ENCODE measurements at regions not wholly inside any gene's neighbourhood (a gene's known extent, or its start where the extent isn't known, plus 50 kb on each side); places are given as distances from the start of the nearest gene placed in this dataset.

- WGBS, 2 experiments (ENCODE audit: extremely low coverage in 2 of 2, insufficient read length in 1 of 2) = no CpG with 5 or more reads among the region's 10 CpGs
- no peak overlapping the region for H3K4me3 ChIP-seq (ENCODE audit: insufficient read depth, low read depth, low read length)
- no peak overlapping the region for H3K23ac ChIP-seq (ENCODE audit: low read depth, low read length)
- dilution Hi-C loops (cut with HindIII; ENCODE audit: low sequenced_read_pairs, unreplicated experiment) (no loop called here), in situ Hi-C loops (cut with MboI; ENCODE audit: low sequenced_read_pairs) (no loop called here), intact Hi-C loops (cut with micrococcal nuclease) (no loop called here)
- DNase-seq = no peak
- H2BK5ac ChIP-seq (ENCODE audit: low read depth, low read length, poor library complexity, severe bottlenecking) = no peak overlapping the region
- H2AFZ ChIP-seq (replicated peaks; ENCODE audit: low read length, poor library complexity) = no peak overlapping the region
- H3K36me3 ChIP-seq (ENCODE audit: control insufficient read depth, insufficient read depth, low read length) = no peaks in the 10 kb centered on the region
- no peak overlapping the region for H3K56ac ChIP-seq (ENCODE audit: extremely low read depth, insufficient read depth, low read length)
- H3K9me3 ChIP-seq (ENCODE audit: control insufficient read depth, insufficient read depth, low read length) = no peaks in the 10 kb centered on the region; the same call in 1 of the 2 replicates
- BruUV-seq (replicated peaks) = no TSS peak
- H4K91ac ChIP-seq (ENCODE audit: insufficient read depth, low read depth, low read length) = no peak overlapping the region
- H3K4ac ChIP-seq (ENCODE audit: low read depth, low read length) = no peak overlapping the region
- H2BK15ac ChIP-seq (ENCODE audit: low read depth, low read length) = no peak overlapping the region
- no peaks in the 10 kb centered on the region for H3K27me3 ChIP-seq (ENCODE audit: control insufficient read depth, insufficient read depth, low read length)
- H3K9me1 ChIP-seq (ENCODE audit: insufficient read depth, low read length) = no peaks in the 10 kb centered on the region
- CTCF ChIA-PET = no interaction called here
- H4K20me1 ChIP-seq (ENCODE audit: insufficient read depth, low read length) = no peaks in the 10 kb centered on the region
- no peak overlapping the region for H3K27ac ChIP-seq (ENCODE audit: insufficient read depth, low read length)
- H4K8ac ChIP-seq (ENCODE audit: low read depth in 2 of 2, low read length in 2 of 2) = no peak overlapping the region
- no peaks in the 10 kb centered on the region for H3K79me1 ChIP-seq (ENCODE audit: low read depth in 1 of 2, low read length in 2 of 2)
- no peak overlapping the region for H2BK20ac ChIP-seq (ENCODE audit: low read depth, low read length)
- H3K4me2 ChIP-seq (ENCODE audit: low read depth, low read length) = no peak overlapping the region
- H2AK5ac ChIP-seq (ENCODE audit: low read depth, low read length) = no peak overlapping the region
- no peaks in the 10 kb centered on the region for H3K4me1 ChIP-seq (ENCODE audit: control insufficient read depth, insufficient read depth, low read length)
- no peak overlapping the region for H3K14ac ChIP-seq (replicated peaks; ENCODE audit: low read depth, low read length)
- H3K9ac ChIP-seq (ENCODE audit: low read depth, low read length) = no peak overlapping the region
- ATAC-seq (ENCODE audit: low read depth) = no peak
- H2BK120ac ChIP-seq (ENCODE audit: low read depth, low read length) = no peak overlapping the region
- TF ChIP-seq RFX5 (IDR thresholded peaks at IDR 0.05; ENCODE audit: low read depth, low read length) (no peak), CTCF (conservative IDR thresholded peaks at IDR 0.05; ENCODE audit: low read depth, low read length) (no peak), MXI1 (IDR thresholded peaks at IDR 0.05; ENCODE audit: borderline replicate concordance, low read depth, low read length) (no peak), RAD21 (IDR thresholded peaks at IDR 0.05; ENCODE audit: low read length) (no peak)
- no peak overlapping the region for H4K5ac ChIP-seq (ENCODE audit: low read depth, low read length)
- POLR2A ChIA-PET (ENCODE audit: unreplicated experiment) = no interaction called here
- H2AK9ac ChIP-seq (replicated peaks; ENCODE audit: low read depth, low read length, poor library complexity) = no peak overlapping the region
- no peak overlapping the region for H3K18ac ChIP-seq (ENCODE audit: low read depth, low read length)
Measured at GRCh38 chr1:82843876-82844275, 1043.1 kb downstream of the ADGRL2 start.
